Tibial nerve (tissue), 4 donors: ENCODE measurements at regions not wholly inside any gene's neighbourhood (a gene's known extent, or its start where the extent isn't known, plus 50 kb on each side); places are given as distances from the start of the nearest gene placed in this dataset.

Experiments used
- DNase-seq, 2 donors: peaks; one replicate each; pipeline ENCODE4 v3.0.0-alpha.2; 2019; ENCODE audit warnings: low spot score in 2 of 2
- H3K27ac ChIP-seq, 4 donors: fragments of 200-600 bp; sonication (generic) in 3 of 4; one replicate each; pipeline ENCODE4 v1.5.1; 2017 to 2019; ENCODE audit warnings: mild to moderate bottlenecking in 1 of 4
- H3K27me3 ChIP-seq, 2 donors: fragments of 200-600 bp; sonication (generic) in 1 of 2; one replicate each; pipeline versions ENCODE4 v1.5.1 to v1.6.0; 2017 to 2019
- H3K36me3 ChIP-seq, 3 donors: fragments of 200-600 bp; sonication (generic); one replicate each; pipeline ENCODE4 v1.5.1; 2018 to 2019
- H3K4me1 ChIP-seq, 4 donors: fragments of 200-600 bp; sonication (generic) in 3 of 4; one replicate each; pipeline ENCODE4 v1.5.1; 2017 to 2019
- H3K4me3 ChIP-seq, 4 donors: fragments of 200-600 bp; sonication (generic) in 3 of 4; one replicate each; pipeline ENCODE4 v1.5.1; 2017 to 2019; ENCODE audit warnings: mild to moderate bottlenecking in 1 of 4, moderate library complexity in 1 of 4
- H3K9me3 ChIP-seq, 4 donors: fragments of 200-600 bp; sonication (generic) in 3 of 4; one replicate each; pipeline ENCODE4 v1.5.1; 2017 to 2019
- EP300 ChIP-seq, 2 donors: sonication (generic); formaldehyde crosslinking; IDR thresholded peaks; one replicate each; pipeline ENCODE4 v1.6.1; 2017; ENCODE audit warnings: antibody characterized with exemption in 2 of 2, mild to moderate bottlenecking in 1 of 2
- POLR2A ChIP-seq, 2 donors: fragments of 450-650 bp; IDR thresholded peaks; one replicate each; pipeline ENCODE4 v1.6.1; 2017; ENCODE audit warnings: antibody characterized with exemption in 2 of 2, mild to moderate bottlenecking in 2 of 2, moderate library complexity in 2 of 2
- WGBS, 2 donors: methylation state at CpG; one replicate each; pipeline ENCODE4 v1.1.5; 2018; 5-methylcytosine and 5-hydroxymethylcytosine counted together
- TF ChIP-seq, protein P1 (sequence below), 5 experiments: fragments of 200-600 bp in 3 of 5; fragments of 450-650 bp in 2 of 5; sonication (generic) in 3 of 5; IDR thresholded peaks; one replicate each; pipeline ENCODE4 v1.5.1; 2016 to 2019; ENCODE audit warnings: antibody characterized with exemption in 5 of 5, mild to moderate bottlenecking in 3 of 5, moderate library complexity in 2 of 5

GRCh38 chr9:89750117-89750791 lies 145.4 kb downstream of the GADD45G start:
- H3K9me3 ChIP-seq: no peaks in the 10 kb centered on the region
- no peak for DNase-seq
- H3K27ac ChIP-seq: no peak overlapping the region
- 48 to 69% methylated on average over 6 to 7 of the region's 10 CpGs for WGBS, 2 donors
- H3K4me1 ChIP-seq: no peaks in the 10 kb centered on the region
- no peak overlapping the region for H3K4me3 ChIP-seq
- H3K27me3 ChIP-seq: no peaks in the 10 kb centered on the region
- TF ChIP-seq EP300 (IDR thresholded peaks at IDR 0.05) (no peak), POLR2A (IDR thresholded peaks at IDR 0.05) (no peak)
- TF ChIP-seq, protein P1, sequence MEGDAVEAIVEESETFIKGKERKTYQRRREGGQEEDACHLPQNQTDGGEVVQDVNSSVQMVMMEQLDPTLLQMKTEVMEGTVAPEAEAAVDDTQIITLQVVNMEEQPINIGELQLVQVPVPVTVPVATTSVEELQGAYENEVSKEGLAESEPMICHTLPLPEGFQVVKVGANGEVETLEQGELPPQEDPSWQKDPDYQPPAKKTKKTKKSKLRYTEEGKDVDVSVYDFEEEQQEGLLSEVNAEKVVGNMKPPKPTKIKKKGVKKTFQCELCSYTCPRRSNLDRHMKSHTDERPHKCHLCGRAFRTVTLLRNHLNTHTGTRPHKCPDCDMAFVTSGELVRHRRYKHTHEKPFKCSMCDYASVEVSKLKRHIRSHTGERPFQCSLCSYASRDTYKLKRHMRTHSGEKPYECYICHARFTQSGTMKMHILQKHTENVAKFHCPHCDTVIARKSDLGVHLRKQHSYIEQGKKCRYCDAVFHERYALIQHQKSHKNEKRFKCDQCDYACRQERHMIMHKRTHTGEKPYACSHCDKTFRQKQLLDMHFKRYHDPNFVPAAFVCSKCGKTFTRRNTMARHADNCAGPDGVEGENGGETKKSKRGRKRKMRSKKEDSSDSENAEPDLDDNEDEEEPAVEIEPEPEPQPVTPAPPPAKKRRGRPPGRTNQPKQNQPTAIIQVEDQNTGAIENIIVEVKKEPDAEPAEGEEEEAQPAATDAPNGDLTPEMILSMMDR (IDR thresholded peaks at IDR 0.05): no peak
- H3K36me3 ChIP-seq: no peaks in the 10 kb centered on the region

- Histone ChIP-seq H3K27me3 (no peaks in the 10 kb centered on the region), H3K27ac (no peak overlapping the region), H3K4me3 (no peak overlapping the region), H3K36me3 (no peaks in the 10 kb centered on the region), H3K4me1 (peaks cover 0 to 3% (median 0%) of the 10 kb centered on the region in 4 donors), H3K9me3 (no peaks in the 10 kb centered on the region)
- WGBS, 2 donors: 82 to 86% methylated on average over 6 of the region's 6 CpGs
- TF ChIP-seq POLR2A (IDR thresholded peaks at IDR 0.05) (no peak), EP300 (IDR thresholded peaks at IDR 0.05) (no peak)
- TF ChIP-seq, protein P1 (IDR thresholded peaks at IDR 0.05): no peak
- DNase-seq: no peak
Observed at GRCh38 chr9:89751079-89751825, 146.4 kb downstream of the GADD45G start.

- no peaks in the 10 kb centered on the region for H3K27me3 ChIP-seq
- H3K9me3 ChIP-seq: no peaks in the 10 kb centered on the region
- TF ChIP-seq EP300 (IDR thresholded peaks at IDR 0.05): no peak
- no peak for TF ChIP-seq POLR2A (IDR thresholded peaks at IDR 0.05)
- TF ChIP-seq, protein P1 (IDR thresholded peaks at IDR 0.05): no peak
- DNase-seq: no peak
- no peak overlapping the region for H3K4me3 ChIP-seq
- peaks cover 0 to 9% (median 0%) of the 10 kb centered on the region in 4 donors for H3K4me1 ChIP-seq
- no peaks in the 10 kb centered on the region for H3K36me3 ChIP-seq
- H3K27ac ChIP-seq: no peak overlapping the region
- 89 to 92% methylated on average over 4 of the region's 4 CpGs for WGBS, 2 donors
Observed at GRCh38 chr9:89752154-89752553, 147.3 kb downstream of the GADD45G start.

- Histone ChIP-seq H3K4me1 (peaks cover 0 to 9% (median 0%) of the 10 kb centered on the region in 4 donors), H3K36me3 (no peaks in the 10 kb centered on the region), H3K27ac (no peak overlapping the region), H3K9me3 (no peaks in the 10 kb centered on the region), H3K27me3 (no peaks in the 10 kb centered on the region), H3K4me3 (no peak overlapping the region)
- TF ChIP-seq, protein P1 (IDR thresholded peaks at IDR 0.05): no peak
- TF ChIP-seq POLR2A (IDR thresholded peaks at IDR 0.05) (no peak), EP300 (IDR thresholded peaks at IDR 0.05) (no peak)
- DNase-seq: no peak
- WGBS, 2 donors: 79 to 81% methylated on average over 6 of the region's 6 CpGs
Observed at GRCh38 chr9:89753472-89754055, 148.8 kb downstream of the GADD45G start.

- WGBS, 2 donors: 100% methylated on average over 1 of the region's 1 CpG
- Histone ChIP-seq H3K4me1 (peaks cover 0 to 9% (median 0%) of the 10 kb centered on the region in 4 donors), H3K4me3 (no peak overlapping the region), H3K36me3 (no peaks in the 10 kb centered on the region), H3K9me3 (no peaks in the 10 kb centered on the region), H3K27me3 (no peaks in the 10 kb centered on the region), H3K27ac (no peak overlapping the region)
- no peak for DNase-seq
- TF ChIP-seq EP300 (IDR thresholded peaks at IDR 0.05) (no peak), POLR2A (IDR thresholded peaks at IDR 0.05) (no peak)
- TF ChIP-seq, protein P1 (IDR thresholded peaks at IDR 0.05): no peak
Observed at GRCh38 chr9:89754193-89754592, 149.4 kb downstream of the GADD45G start.
